ENCODE measurements at regions not wholly inside any gene's neighbourhood (a gene's known extent, or its start where the extent isn't known, plus 50 kb on each side); places are given as distances from the start of the nearest gene placed in this dataset.

- DNase-seq (ENCODE audit: low read depth) = no peak
Observed at GRCh38 chr6:12586721-12587480, 129.7 kb upstream of the PHACTR1 start.

GRCh38 chr6:12590901-12591300 lies 125.7 kb upstream of the PHACTR1 start:
- no peak for DNase-seq (ENCODE audit: low read depth)

GRCh38 chr6:12592634-12593033 lies 123.9 kb upstream of the PHACTR1 start:
- no peak for DNase-seq (ENCODE audit: low read depth)

GRCh38 chr6:12593771-12594529 lies 122.6 kb upstream of the PHACTR1 start:
- no peak for DNase-seq (ENCODE audit: low read depth)

GRCh38 chr6:12594530-12594893 lies 122.1 kb upstream of the PHACTR1 start:
- no peak for DNase-seq (ENCODE audit: low read depth)

- DNase-seq (ENCODE audit: low read depth) = no peak
Observed at GRCh38 chr6:12595161-12595811, 121.3 kb upstream of the PHACTR1 start.

- no peak for DNase-seq (ENCODE audit: low read depth)
Observed at GRCh38 chr6:12596731-12597130, 119.8 kb upstream of the PHACTR1 start.

- DNase-seq (ENCODE audit: low read depth) = no peak
Observed at GRCh38 chr6:12598919-12599318, 117.6 kb upstream of the PHACTR1 start.

GRCh38 chr6:12601881-12602280 lies 114.7 kb upstream of the PHACTR1 start:
- DNase-seq (ENCODE audit: low read depth) = no peak

- DNase-seq (ENCODE audit: low read depth) = no peak
Observed at GRCh38 chr6:12602342-12602741, 114.2 kb upstream of the PHACTR1 start.

- DNase-seq (ENCODE audit: low read depth) = no peak
Observed at GRCh38 chr6:12602951-12603672, 113.5 kb upstream of the PHACTR1 start.

- no peak for DNase-seq (ENCODE audit: low read depth)
Observed at GRCh38 chr6:12603673-12604049, 112.9 kb upstream of the PHACTR1 start.

GRCh38 chr6:12605888-12606345 lies 110.7 kb upstream of the PHACTR1 start:
- DNase-seq (ENCODE audit: low read depth) = peak; percentile 26

GRCh38 chr6:12606616-12607015 lies 110.0 kb upstream of the PHACTR1 start:
- no peak for DNase-seq (ENCODE audit: low read depth)

GRCh38 chr6:12608016-12608860 lies 108.3 kb upstream of the PHACTR1 start:
- no peak for DNase-seq (ENCODE audit: low read depth)

- no peak for DNase-seq (ENCODE audit: low read depth)
Observed at GRCh38 chr6:12608874-12609273, 107.7 kb upstream of the PHACTR1 start.

GRCh38 chr6:12609751-12610150 lies 106.8 kb upstream of the PHACTR1 start:
- no peak for DNase-seq (ENCODE audit: low read depth)

GRCh38 chr6:12610862-12611261 lies 105.7 kb upstream of the PHACTR1 start:
- no peak for DNase-seq (ENCODE audit: low read depth)

GRCh38 chr6:12613811-12614210 lies 102.8 kb upstream of the PHACTR1 start:
- DNase-seq (ENCODE audit: low read depth) = no peak

- DNase-seq (ENCODE audit: low read depth) = no peak
Observed at GRCh38 chr6:12614456-12614855, 102.1 kb upstream of the PHACTR1 start.

GRCh38 chr6:12618296-12618695 lies 98.3 kb upstream of the PHACTR1 start:
- DNase-seq (ENCODE audit: low read depth) = no peak

Measured in activated T-cell treated with anti-CD3 and anti-CD28 coated beads for 24 hours (primary cell).